GM12865 (cell line): ENCODE measurements at regions not wholly inside any gene's neighbourhood (a gene's known extent, or its start where the extent isn't known, plus 50 kb on each side); places are given as distances from the start of the nearest gene placed in this dataset.
"Not testable (repeated sequence)": the region's sequence is repeated elsewhere in the genome, so short reads cannot be mapped to it uniquely, and the experiment has no call there.

Experiments
- DNase-seq: peaks from one replicate; pipeline ENCODE4 v3.0.0; 2010; ENCODE audit warnings: low read depth
- H3K4me3 ChIP-seq: 2 replicates; pipeline ENCODE4 v1.5.1; 2011; ENCODE audit warnings: mild to moderate bottlenecking, low read depth, low read length, control low read depth
- CTCF ChIP-seq: IDR thresholded peaks from 2 replicates; pipeline ENCODE4 v1.5.1; 2011; ENCODE audit warnings: low read length, control low read depth, low read depth, inconsistent platforms; ENCODE audit not compliant: insufficient read depth; ENCODE audit errors: missing control alignments

DNA sequence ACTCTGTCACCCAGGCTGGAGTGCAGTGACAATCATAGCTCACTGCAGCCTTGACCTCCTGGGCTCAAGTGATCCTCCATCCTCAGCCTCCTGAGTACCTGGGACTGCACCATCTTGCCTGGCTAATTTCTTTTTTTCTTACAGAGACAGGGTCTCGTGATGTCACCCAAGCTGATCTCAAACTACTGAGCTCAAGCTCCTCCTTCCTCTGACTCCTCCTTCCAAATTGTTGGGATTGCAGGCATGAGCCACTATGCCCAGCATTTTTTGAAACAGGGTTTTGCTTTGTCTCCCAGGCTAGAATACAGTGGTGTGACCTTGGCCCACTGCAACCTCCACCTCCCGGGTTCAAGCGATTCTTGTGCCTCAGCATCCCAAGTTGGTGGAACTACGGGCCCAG is 358.3 kb upstream of the MTNR1B start:
- H3K4me3 ChIP-seq, result no peak overlapping the region
- no peak for DNase-seq
- TF ChIP-seq CTCF, result no peak

- H3K4me3 ChIP-seq, DNase-seq: not testable (repeated sequence)
Measured at GRCh38 chr11:92618020-92618419, 351.4 kb upstream of the MTNR1B start.

DNA sequence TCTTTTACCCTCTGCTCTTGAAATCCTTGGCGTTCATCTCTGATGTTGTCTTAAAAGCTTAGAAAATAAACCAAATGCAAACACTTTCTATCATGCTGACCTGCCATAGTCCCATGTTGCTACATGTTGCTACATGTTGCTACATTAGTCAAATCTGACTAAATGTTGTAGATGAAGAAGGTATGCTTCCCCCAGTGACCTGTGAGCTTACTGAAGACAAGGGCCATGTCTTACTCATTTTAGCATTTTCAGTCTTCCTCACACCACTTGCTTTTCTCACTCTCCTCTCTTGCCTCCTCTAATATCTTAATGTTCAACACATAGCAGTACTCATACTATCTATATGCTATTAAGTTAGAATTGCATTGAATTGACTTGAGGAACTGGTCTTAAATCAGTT is 346.4 kb upstream of the MTNR1B start:
- no peak overlapping the region for H3K4me3 ChIP-seq
- peak; percentile 57 for DNase-seq
- TF ChIP-seq CTCF, result no peak

DNA sequence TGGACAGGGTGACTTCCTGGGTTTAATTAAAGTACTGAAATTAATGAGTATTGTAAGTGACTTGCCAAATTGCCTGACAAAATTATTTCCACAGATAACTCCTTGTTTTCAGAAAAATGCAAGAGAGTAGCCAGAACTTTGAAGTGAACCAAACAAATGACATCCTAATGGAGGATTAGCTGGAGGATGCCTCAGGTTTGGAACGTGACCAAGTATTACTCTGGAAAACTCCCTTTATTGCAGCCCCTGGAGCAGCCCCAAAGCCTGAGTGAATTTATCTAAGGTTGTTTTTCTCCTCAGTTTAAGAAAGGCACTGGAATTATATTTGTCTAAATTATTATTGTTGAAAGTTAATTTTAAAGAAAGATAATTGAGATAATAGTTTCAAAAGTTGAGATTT is 343.6 kb upstream of the MTNR1B start:
- DNase-seq, result no peak
- TF ChIP-seq CTCF, result no peak
- no peak overlapping the region for H3K4me3 ChIP-seq

- no peak for TF ChIP-seq CTCF
- DNase-seq, result no peak
- no peak overlapping the region for H3K4me3 ChIP-seq
Measured at GRCh38 chr11:92626624-92627023, 342.8 kb upstream of the MTNR1B start.

GRCh38 chr11:92627615-92628256 is 341.7 kb upstream of the MTNR1B start:
- DNase-seq, result peak; percentile 19
- H3K4me3 ChIP-seq, result no peak overlapping the region
- no peak for TF ChIP-seq CTCF

DNA sequence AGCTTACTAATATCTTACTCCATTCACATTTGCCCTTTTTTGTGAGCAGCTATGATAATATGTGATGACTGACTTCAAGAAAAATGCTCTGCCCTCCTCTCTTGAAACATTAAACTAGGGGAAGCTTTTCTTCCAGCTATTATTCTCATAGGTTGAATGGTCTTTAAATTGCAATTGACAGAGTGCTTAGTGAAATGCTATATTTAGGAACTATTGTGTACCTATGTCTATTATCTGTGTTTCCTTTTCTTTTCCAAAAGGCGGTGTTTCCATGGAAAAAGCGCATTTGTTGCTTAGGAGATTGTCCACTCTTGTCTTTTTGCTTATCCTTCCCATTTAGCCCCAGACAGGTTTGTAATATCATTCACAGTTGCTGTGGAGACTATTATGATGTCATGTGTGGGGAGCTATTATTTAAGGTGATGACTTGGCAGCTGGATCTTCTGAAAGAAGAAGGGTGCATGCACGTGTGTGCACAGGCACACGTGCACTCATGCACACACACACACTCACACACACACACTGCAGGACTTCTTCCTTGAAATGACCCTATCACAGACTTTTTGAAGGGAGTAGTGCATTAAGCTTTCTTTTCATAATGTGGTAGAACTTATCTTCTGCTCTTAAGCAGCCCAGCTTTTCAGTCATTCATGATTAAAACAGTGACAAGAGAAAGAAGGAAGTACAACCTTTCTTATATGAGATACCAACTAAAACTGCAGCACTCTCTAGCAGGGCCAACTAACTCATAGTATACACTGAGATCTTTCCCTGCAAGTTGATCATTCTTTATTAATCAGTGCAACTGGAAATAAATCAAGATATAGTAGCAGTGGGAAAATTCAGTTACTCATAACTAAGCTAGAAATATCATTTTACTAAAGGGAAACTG is 340.8 kb upstream of the MTNR1B start:
- DNase-seq, result no peak
- H3K4me3 ChIP-seq, result no peak overlapping the region
- no peak for TF ChIP-seq CTCF
